GM23248 (cell line): ENCODE measurements at regions not wholly inside any gene's neighbourhood (a gene's known extent, or its start where the extent isn't known, plus 50 kb on each side); places are given as distances from the start of the nearest gene placed in this dataset.

ENCODE experiments used
- EZH2 ChIP-seq: fragments of 200-600 bp; sonication (generic); IDR thresholded peaks from 2 replicates; pipeline ENCODE4 v1.6.1; 2018; ENCODE audit warnings: antibody characterized with exemption, mild to moderate bottlenecking; ENCODE audit not compliant: insufficient read depth, poor library complexity, severe bottlenecking
- EZH2phosphoT487 ChIP-seq: fragments of 200-600 bp; sonication (generic); IDR thresholded peaks from 2 replicates; pipeline ENCODE4 v1.6.1; 2018; ENCODE audit warnings: antibody characterized with exemption, moderate library complexity, mild to moderate bottlenecking, low read depth; ENCODE audit not compliant: insufficient read depth

DNA sequence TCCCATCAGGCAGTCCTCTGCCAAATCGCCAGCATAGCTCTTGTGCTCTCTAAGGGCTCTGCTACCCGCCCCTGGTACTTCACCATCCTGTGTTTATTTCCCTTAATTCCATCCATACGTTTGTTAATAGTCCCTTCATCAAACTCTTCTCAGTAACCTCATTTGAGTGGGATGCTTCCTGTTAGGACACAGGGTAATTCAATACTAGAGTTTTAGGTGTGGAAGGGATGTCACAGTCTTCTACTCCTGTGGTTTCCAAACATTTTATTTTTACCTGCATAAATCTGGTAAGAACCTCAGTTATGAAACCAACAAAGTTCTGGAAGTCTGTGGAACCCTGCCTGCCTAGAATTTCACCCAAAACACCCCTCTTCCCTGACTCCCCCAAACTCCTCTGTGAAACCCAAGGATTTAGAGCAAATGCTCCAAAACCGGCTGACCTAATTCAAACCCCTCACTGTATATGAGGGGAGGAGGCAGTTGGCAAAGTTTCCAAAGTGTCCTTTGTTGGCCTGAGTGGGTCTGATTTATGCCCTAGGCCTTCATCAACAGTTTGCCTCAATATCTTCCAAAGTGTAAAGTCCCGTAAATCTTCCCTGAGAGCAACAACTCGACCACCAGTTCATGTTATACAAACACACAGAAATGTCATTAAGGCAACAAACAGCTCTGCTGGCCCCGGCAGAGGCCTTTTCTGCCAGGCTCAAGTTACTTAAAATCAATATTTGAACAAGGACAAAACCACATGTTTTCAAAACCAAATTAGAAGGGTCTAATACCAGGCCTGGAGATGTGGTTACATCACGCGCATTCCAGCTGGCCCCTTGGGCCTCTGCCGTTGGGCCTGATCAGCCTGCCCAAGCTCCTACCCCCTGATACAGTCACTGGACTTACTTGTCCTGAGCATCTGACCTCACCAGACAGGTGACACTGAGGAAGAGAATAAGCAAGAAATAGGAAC, 82.4 kb upstream of the FGGY start:
- TF ChIP-seq EZH2 (no peak), EZH2phosphoT487 (no peak)
